Activated CD4-positive, CD25-positive, alpha-beta regulatory T cell treated with anti-CD3 and anti-CD28 coated beads, Interleukin-2, amount 50 U/mL, for 72 hours (primary cell): ENCODE measurements at regions not wholly inside any gene's neighbourhood (a gene's known extent, or its start where the extent isn't known, plus 50 kb on each side); places are given as distances from the start of the nearest gene placed in this dataset.

Source experiments
- DNase-seq: peaks from one replicate; pipeline ENCODE4 v3.0.0; 2021

GRCh38 chr13:104855581-104855980 lies 1679.9 kb downstream of the EFNB2 start:
- DNase-seq = no peak

GRCh38 chr13:104854698-104855097 lies 1680.8 kb downstream of the EFNB2 start:
- no peak for DNase-seq

DNA sequence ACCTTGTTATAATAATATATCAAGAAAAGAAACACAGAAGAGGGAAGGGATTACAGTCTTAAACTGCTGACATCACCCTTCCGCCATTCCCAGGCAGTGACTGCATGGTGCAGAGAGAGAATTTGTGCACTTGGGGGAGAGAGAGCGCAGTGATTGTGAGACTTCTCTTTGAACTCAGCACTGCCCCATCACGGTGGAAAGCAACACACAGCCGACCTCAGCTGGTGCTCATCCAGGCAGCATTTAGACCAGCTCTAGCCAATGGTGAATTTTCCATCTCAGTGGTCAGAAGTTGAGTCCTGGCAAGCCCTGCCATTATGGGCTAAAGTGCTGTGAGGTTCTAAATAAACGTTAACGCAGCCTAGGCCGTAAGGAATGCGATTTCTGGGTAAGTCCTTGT lies 1681.5 kb downstream of the EFNB2 start:
- no peak for DNase-seq

- no peak for DNase-seq
Measured at GRCh38 chr13:104847922-104848321, 1687.5 kb downstream of the EFNB2 start.

GRCh38 chr13:104843401-104843800 lies 1692.1 kb downstream of the EFNB2 start:
- no peak for DNase-seq

DNA sequence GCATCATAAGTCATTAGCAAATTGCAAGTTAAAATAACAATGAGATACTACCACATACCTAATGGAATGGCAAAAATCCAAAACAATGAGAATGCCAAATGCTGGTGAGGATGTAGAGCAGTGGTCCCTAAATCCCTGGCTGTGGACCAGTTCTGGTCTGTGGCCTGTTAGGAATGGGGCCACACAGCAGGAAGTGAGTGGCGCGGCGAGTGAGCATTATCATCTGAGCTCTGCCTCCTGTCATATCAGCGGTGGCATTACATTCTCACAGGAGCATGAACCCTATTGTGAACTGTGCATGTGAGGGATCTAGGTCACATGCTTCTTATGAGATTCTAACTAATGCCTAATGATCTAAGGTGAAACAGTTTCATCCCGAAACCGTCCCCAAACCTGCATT lies 1694.4 kb downstream of the EFNB2 start:
- DNase-seq = no peak

- no peak for DNase-seq
Measured at GRCh38 chr13:104837756-104838155, 1697.7 kb downstream of the EFNB2 start.

GRCh38 chr13:104833221-104833620 lies 1702.2 kb downstream of the EFNB2 start:
- DNase-seq = no peak

DNA sequence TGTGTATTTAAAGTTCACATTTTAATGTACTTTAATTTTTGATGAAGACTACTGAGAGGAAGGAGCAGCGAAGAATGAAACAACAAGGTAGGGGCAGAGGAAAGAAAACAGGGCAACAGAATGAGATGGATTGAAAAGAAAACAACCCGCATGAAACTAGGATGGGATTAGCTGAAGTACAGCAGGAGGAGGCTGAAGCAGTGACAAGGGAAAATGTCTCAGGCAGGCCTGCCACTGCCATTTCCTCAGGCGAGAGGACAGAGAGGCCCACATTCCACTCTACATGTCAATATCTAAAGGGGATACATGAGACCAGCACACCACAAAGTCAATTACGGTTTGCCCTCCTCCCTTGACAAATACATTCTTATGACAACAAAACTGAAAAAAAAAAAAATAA lies 1703.2 kb downstream of the EFNB2 start:
- no peak for DNase-seq

GRCh38 chr13:104831831-104832230 lies 1703.6 kb downstream of the EFNB2 start:
- no peak for DNase-seq

GRCh38 chr13:104823709-104824108 lies 1711.8 kb downstream of the EFNB2 start:
- no peak for DNase-seq

GRCh38 chr13:104823071-104823470 lies 1712.4 kb downstream of the EFNB2 start:
- no peak for DNase-seq

DNA sequence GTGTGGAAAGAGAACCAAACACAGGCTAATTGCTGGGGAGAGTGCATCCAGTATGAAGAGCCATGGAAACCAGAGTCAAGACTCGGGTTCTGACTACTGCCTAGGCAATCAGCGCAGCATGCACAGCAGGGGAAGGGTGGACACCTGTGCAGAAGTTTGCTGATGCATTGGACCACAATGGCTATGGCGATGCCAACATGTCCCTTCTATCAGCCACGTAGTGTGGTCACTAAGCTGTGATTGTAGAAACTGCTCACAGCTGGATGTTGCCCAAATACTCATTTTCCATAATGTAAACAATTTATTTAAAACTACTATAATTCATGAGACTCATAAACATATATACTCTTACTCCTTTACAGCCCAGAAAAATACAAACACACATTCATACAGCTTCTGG lies 1718.2 kb downstream of the EFNB2 start:
- no peak for DNase-seq

DNA sequence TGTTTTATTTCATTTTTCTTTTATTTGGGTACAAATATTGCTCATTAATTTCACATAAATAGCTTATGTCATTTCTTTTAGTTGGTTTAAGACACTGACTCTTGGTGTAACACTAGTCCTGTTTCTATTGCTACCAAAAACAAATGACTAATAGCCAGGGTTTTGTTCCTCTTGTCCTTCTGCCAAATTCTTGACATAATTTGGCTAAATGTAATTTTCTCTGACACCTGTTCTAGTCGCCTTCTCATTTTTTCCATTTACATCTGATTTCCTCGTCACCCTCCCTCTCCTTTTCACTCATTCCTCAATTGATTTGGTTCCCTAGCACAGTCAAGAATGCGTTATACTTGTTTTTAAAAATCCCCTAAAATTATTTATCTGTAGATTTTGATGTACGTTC lies 1718.7 kb downstream of the EFNB2 start:
- DNase-seq = no peak

DNA sequence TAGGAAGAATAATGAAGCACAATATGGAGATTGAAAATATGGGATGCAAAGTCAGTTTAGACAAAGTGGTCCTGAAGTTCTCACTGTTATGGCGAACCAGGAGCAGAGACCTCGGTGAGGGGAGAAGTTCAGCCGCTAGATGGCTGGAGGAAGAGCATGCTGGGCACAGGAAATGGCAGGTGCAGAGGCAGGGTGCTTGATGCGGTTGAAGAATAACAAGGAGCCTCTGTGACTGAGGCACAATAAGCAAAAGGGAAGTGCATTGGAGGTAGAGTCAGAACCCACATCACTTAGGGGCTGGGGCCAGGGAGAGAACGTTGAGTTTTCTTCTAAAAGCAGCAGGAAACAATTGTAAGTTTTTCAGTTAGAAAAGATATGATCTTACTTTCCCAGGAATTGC lies 1725.2 kb downstream of the EFNB2 start:
- no peak for DNase-seq

DNA sequence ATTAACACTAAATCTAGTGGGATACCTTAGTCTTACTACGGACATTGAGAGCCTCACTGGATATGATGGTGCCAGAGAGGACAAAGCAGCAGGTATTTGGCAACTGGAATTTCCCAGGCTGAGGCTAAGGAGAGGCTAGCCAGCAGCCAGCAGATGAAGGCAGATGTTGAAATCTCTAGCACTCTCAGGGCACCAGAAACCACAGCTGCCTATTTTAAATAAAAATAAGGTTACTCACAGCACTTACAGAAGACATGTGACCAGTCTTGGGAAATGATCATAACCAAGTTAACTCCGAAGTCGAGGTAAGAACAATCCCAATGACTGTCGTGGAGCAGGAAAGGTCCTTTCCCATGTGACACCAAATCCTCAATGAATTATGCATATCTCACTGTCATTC lies 1726.0 kb downstream of the EFNB2 start:
- DNase-seq = no peak

GRCh38 chr13:104805346-104805745 lies 1730.1 kb downstream of the EFNB2 start:
- no peak for DNase-seq

GRCh38 chr13:104799152-104799551 lies 1732.9 kb upstream of the SLC10A2 start:
- no peak for DNase-seq

- no peak for DNase-seq
Measured at GRCh38 chr13:104798486-104798885, 1732.3 kb upstream of the SLC10A2 start.

GRCh38 chr13:104796581-104796980 lies 1730.4 kb upstream of the SLC10A2 start:
- no peak for DNase-seq

DNA sequence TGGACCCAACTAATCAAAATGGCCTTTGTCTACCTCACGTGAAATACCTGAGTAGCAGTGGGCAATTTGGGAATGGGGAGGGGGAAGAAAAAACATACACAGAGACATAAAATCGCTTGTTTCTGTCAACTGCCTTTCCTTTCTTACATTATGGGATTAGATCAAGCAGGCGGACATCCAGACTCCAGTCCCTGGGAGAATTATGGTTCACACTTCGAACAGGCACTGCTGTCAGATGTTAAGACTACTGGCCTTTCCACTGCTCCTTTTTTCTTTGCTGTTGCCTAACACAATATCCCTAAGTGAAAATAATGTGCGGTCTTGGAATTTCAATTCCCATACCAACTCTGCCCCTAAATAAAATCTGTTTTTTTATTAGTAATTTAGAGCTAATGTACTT lies 1719.7 kb upstream of the SLC10A2 start:
- DNase-seq = no peak

DNA sequence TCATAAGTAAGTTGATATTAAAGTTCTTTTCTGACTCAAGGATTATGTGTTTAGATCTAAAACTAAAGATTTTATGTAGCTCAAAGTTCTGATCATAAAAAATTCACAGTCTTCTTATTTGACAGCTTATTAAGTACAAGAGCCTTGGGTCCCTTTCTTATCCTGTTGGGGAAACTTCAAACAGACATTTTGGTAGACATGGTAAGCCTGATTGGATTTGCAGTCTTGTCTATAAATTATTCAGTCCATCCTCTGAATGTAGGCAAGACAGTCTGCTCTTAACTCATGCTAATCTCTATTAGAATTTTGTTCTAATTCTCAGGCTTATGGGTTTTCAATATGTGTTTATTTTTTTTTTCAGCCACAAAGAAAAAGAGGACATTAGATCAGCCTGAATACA lies 1718.7 kb upstream of the SLC10A2 start:
- DNase-seq = no peak

DNA sequence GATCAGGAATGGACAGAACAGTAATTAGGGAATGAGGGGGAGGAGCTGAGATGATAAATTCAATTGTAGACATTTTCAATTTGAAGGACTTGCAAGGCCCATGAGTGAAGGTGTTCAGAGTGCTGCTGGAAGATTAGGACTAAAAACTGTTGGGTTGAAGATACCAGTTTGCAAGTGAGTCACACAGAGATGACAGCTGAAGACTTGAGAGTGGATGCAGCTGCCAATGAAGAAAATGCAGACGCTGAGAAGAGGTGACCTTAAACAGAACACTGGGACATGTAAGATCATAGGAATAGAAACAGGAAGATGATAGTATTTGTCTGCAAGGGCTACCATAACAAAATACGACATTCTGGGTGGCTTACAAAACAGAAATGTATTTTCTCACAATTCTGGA lies 1716.5 kb upstream of the SLC10A2 start:
- DNase-seq = no peak

DNA sequence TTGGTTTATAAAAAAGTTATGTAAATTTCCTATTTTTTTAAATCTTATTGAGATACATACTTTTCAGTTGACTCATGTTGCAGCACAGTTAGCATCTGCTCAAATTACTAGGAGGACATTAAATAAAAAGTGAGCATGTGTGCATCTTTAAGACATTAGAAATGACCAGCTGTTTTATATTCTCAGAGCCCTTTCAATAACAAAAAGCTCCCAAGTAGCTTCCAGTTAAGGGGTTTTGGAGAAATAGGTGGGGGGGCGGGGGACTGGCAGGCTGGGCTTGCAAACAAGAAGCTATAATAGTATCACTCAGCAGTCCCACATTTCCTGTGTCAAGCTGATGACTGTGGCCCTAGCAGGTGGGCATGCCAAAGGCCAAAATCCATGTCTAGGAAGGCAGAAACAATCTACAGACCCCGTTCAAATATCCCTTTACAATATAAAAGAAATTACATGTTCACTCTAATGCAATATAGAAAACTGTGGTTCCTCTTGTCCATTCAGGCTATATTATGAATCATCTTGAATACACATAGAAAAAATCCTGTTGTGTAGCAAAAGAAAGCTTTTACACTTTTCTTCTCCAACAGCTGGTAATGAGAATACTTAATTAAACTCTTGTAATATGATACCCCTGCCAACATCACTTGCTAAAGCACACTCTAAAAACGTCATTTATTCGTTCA lies 1713.2 kb upstream of the SLC10A2 start:
- DNase-seq = no peak

GRCh38 chr13:104773775-104774174 lies 1707.6 kb upstream of the SLC10A2 start:
- no peak for DNase-seq

- no peak for DNase-seq
Measured at GRCh38 chr13:104769545-104769944, 1703.3 kb upstream of the SLC10A2 start.
